HepG2 (cell line): ENCODE measurements at regions not wholly inside any gene's neighbourhood (a gene's known extent, or its start where the extent isn't known, plus 50 kb on each side); places are given as distances from the start of the nearest gene placed in this dataset.

Source experiments
- HMG20A ChIP-seq: IDR thresholded peaks from 2 replicates; pipeline ENCODE4 v1.6.1; 2016; ENCODE audit warnings: borderline replicate concordance
- HOXA3 ChIP-seq: sonication (generic); formaldehyde crosslinking; IDR thresholded peaks from 2 replicates; pipeline ENCODE4 v1.5.0; 2020; ENCODE audit warnings: missing genetic modification reagents
- IRF2 ChIP-seq: IDR thresholded peaks from 2 replicates; pipeline ENCODE4 v1.6.1; 2018; ENCODE audit warnings: missing genetic modification reagents, missing compliant biosample characterization
- NFRKB ChIP-seq: fragments of 450-650 bp; IDR thresholded peaks from 2 replicates; pipeline ENCODE4 v1.6.1; 2017
- NR2F2 ChIP-seq: IDR thresholded peaks from 2 replicates; pipeline ENCODE4 v1.6.1; 2012; ENCODE audit warnings: low read depth, inconsistent platforms, borderline replicate concordance
- RAD51 ChIP-seq: fragments of 450-650 bp; IDR thresholded peaks from 2 replicates; pipeline ENCODE4 v1.6.1; 2016; ENCODE audit warnings: borderline replicate concordance
- SKI ChIP-seq: fragments of 450-650 bp; IDR thresholded peaks from one replicate; pipeline ENCODE4 v1.6.1; 2018; ENCODE audit warnings: mild to moderate bottlenecking; ENCODE audit not compliant: partially characterized antibody
- ZFY ChIP-seq: sonication (generic); formaldehyde crosslinking; IDR thresholded peaks from 2 replicates; pipeline ENCODE4 v1.4.0; 2020; ENCODE audit warnings: missing genetic modification reagents
- ZIK1 ChIP-seq: sonication (generic); formaldehyde crosslinking; IDR thresholded peaks from 2 replicates; pipeline ENCODE4 v1.5.0; 2020; ENCODE audit warnings: mild to moderate bottlenecking, low read depth, missing genetic modification reagents, borderline replicate concordance
- ZMYM4 ChIP-seq: sonication (generic); formaldehyde crosslinking; IDR thresholded peaks from 2 replicates; pipeline ENCODE4 v1.8.1; 2023; ENCODE audit warnings: mild to moderate bottlenecking, missing genetic modification reagents
- ZNF12 ChIP-seq: sonication (generic); formaldehyde crosslinking; IDR thresholded peaks from 2 replicates; pipeline ENCODE4 v1.5.0; 2020; ENCODE audit warnings: missing genetic modification reagents
- ZNF17 ChIP-seq: sonication (generic); formaldehyde crosslinking; IDR thresholded peaks from 2 replicates; pipeline ENCODE4 v1.5.0; 2020; ENCODE audit warnings: mild to moderate bottlenecking, missing genetic modification reagents
- ZNF224 ChIP-seq: sonication (generic); formaldehyde crosslinking; IDR thresholded peaks from 2 replicates; pipeline ENCODE4 v1.5.0; 2020; ENCODE audit warnings: mild to moderate bottlenecking, missing genetic modification reagents
- ZNF24 ChIP-seq: fragments of 450-650 bp; IDR thresholded peaks from 2 replicates; pipeline ENCODE4 v1.6.1; 2017; ENCODE audit warnings: antibody characterized with exemption, mild to moderate bottlenecking
- ZNF337 ChIP-seq: sonication (generic); formaldehyde crosslinking; IDR thresholded peaks from 2 replicates; pipeline ENCODE4 v1.5.1; 2020; ENCODE audit warnings: missing genetic modification reagents, low read depth, mild to moderate bottlenecking, borderline replicate concordance
- ZNF547 ChIP-seq: sonication (generic); formaldehyde crosslinking; IDR thresholded peaks from 2 replicates; pipeline ENCODE4 v1.5.1; 2020; ENCODE audit warnings: mild to moderate bottlenecking, missing genetic modification reagents
- ZNF556 ChIP-seq: sonication (generic); formaldehyde crosslinking; IDR thresholded peaks from 2 replicates; pipeline ENCODE4 v1.4.0; 2020; ENCODE audit warnings: mild to moderate bottlenecking, missing genetic modification reagents, borderline replicate concordance
- ZNF572 ChIP-seq: sonication (generic); formaldehyde crosslinking; IDR thresholded peaks from 2 replicates; pipeline ENCODE4 v1.5.1; 2020; ENCODE audit warnings: mild to moderate bottlenecking, missing genetic modification reagents
- ZNF781 ChIP-seq: sonication (generic); formaldehyde crosslinking; IDR thresholded peaks from 2 replicates; pipeline ENCODE4 v1.5.1; 2020; ENCODE audit warnings: borderline replicate concordance, mild to moderate bottlenecking, missing genetic modification reagents; ENCODE audit errors: not compliant biosample characterization
- ZZZ3 ChIP-seq: sonication (generic); formaldehyde crosslinking; IDR thresholded peaks from 2 replicates; pipeline ENCODE4 v1.4.0; 2020; ENCODE audit warnings: missing genetic modification reagents, mild to moderate bottlenecking, borderline replicate concordance
- TF ChIP-seq, protein P1 (sequence below): sonication (generic); formaldehyde crosslinking; IDR thresholded peaks from 2 replicates; pipeline ENCODE4 v1.5.0; 2020; ENCODE audit warnings: mild to moderate bottlenecking, missing genetic modification reagents
- TF ChIP-seq, protein P2 (sequence below): sonication (generic); formaldehyde crosslinking; IDR thresholded peaks from 2 replicates; pipeline ENCODE4 v1.8.1; 2022; ENCODE audit warnings: low read depth, mild to moderate bottlenecking, missing genetic modification reagents
- TF ChIP-seq, protein P3 (sequence below): sonication (generic); formaldehyde crosslinking; IDR thresholded peaks from 2 replicates; pipeline ENCODE4 v1.4.0; 2020; ENCODE audit warnings: missing genetic modification reagents, borderline replicate concordance

DNA sequence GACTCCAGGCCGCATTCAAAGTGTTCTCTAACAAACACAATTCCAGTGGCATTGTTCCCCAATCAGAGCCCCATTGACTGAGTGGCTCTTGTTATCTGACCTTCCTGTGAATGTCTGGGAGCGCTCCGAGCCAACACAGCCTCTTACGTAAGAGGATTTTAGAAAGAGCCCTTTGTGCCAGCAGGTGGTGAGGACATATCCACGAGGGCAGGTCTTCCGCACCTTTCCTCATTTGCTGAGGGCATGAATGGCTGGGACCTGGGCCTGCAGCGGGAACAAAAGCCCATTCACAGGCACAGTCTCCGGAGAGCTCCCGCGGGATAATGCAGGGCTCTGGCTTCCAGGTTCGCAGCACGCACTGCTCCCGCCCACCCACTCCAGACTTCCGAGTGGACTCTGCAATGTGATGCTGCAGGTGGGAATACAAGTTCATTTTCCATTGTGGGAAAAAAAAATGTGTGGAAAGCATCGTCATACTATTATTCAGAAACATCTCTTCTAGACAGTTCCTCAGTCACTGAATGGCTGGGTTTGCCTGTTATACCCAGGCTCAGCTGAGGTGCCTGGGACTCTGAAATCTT lies 295.0 kb upstream of the IGFBP3 start (continued):
- TF ChIP-seq ZFY (CRISPR knock-in tag) (peak; percentile 55), NFRKB (no peak), ZNF224 (CRISPR knock-in tag) (no peak), ZNF781 (CRISPR knock-in tag) (no peak), ZIK1 (CRISPR knock-in tag) (no peak), ZNF337 (CRISPR knock-in tag) (no peak), SKI (peak; percentile 77), NR2F2 (peak; percentile 35; the same call in 1 of the 2 replicates), HOXA3 (CRISPR knock-in tag) (peak; percentile 74), ZNF547 (CRISPR knock-in tag) (peak; percentile 46; the same call in 1 of the 2 replicates), HMG20A (peak; percentile 82; the same call in 1 of the 2 replicates), IRF2 (CRISPR knock-in tag) (peak; percentile 58; the same call in 1 of the 2 replicates), ZMYM4 (CRISPR knock-in tag) (peak; percentile 77), ZNF556 (CRISPR knock-in tag) (no peak; the same call in 1 of the 2 replicates), ZNF572 (CRISPR knock-in tag) (no peak), ZNF12 (CRISPR knock-in tag) (peak; percentile 44; the same call in 1 of the 2 replicates), RAD51 (no peak), ZNF24 (no peak), ZZZ3 (CRISPR knock-in tag) (no peak), ZNF17 (CRISPR knock-in tag) (no peak)
- TF ChIP-seq, protein P1, sequence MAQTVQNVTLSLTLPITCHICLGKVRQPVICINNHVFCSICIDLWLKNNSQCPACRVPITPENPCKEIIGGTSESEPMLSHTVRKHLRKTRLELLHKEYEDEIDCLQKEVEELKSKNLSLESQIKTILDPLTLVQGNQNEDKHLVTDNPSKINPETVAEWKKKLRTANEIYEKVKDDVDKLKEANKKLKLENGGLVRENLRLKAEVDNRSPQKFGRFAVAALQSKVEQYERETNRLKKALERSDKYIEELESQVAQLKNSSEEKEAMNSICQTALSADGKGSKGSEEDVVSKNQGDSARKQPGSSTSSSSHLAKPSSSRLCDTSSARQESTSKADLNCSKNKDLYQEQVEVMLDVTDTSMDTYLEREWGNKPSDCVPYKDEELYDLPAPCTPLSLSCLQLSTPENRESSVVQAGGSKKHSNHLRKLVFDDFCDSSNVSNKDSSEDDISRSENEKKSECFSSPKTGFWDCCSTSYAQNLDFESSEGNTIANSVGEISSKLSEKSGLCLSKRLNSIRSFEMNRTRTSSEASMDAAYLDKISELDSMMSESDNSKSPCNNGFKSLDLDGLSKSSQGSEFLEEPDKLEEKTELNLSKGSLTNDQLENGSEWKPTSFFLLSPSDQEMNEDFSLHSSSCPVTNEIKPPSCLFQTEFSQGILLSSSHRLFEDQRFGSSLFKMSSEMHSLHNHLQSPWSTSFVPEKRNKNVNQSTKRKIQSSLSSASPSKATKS (CRISPR knock-in tag) = no peak
- TF ChIP-seq, protein P2, sequence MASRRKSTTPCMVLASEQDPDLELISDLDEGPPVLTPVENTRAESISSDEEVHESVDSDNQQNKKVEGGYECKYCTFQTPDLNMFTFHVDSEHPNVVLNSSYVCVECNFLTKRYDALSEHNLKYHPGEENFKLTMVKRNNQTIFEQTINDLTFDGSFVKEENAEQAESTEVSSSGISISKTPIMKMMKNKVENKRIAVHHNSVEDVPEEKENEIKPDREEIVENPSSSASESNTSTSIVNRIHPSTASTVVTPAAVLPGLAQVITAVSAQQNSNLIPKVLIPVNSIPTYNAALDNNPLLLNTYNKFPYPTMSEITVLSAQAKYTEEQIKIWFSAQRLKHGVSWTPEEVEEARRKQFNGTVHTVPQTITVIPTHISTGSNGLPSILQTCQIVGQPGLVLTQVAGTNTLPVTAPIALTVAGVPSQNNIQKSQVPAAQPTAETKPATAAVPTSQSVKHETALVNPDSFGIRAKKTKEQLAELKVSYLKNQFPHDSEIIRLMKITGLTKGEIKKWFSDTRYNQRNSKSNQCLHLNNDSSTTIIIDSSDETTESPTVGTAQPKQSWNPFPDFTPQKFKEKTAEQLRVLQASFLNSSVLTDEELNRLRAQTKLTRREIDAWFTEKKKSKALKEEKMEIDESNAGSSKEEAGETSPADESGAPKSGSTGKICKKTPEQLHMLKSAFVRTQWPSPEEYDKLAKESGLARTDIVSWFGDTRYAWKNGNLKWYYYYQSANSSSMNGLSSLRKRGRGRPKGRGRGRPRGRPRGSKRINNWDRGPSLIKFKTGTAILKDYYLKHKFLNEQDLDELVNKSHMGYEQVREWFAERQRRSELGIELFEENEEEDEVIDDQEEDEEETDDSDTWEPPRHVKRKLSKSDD = no peak
- TF ChIP-seq, protein P3, sequence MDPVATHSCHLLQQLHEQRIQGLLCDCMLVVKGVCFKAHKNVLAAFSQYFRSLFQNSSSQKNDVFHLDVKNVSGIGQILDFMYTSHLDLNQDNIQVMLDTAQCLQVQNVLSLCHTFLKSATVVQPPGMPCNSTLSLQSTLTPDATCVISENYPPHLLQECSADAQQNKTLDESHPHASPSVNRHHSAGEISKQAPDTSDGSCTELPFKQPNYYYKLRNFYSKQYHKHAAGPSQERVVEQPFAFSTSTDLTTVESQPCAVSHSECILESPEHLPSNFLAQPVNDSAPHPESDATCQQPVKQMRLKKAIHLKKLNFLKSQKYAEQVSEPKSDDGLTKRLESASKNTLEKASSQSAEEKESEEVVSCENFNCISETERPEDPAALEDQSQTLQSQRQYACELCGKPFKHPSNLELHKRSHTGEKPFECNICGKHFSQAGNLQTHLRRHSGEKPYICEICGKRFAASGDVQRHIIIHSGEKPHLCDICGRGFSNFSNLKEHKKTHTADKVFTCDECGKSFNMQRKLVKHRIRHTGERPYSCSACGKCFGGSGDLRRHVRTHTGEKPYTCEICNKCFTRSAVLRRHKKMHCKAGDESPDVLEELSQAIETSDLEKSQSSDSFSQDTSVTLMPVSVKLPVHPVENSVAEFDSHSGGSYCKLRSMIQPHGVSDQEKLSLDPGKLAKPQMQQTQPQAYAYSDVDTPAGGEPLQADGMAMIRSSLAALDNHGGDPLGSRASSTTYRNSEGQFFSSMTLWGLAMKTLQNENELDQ = no peak
